ENCODE measurements at regions not wholly inside any gene's neighbourhood (a gene's known extent, or its start where the extent isn't known, plus 50 kb on each side); places are given as distances from the start of the nearest gene placed in this dataset.

DNA sequence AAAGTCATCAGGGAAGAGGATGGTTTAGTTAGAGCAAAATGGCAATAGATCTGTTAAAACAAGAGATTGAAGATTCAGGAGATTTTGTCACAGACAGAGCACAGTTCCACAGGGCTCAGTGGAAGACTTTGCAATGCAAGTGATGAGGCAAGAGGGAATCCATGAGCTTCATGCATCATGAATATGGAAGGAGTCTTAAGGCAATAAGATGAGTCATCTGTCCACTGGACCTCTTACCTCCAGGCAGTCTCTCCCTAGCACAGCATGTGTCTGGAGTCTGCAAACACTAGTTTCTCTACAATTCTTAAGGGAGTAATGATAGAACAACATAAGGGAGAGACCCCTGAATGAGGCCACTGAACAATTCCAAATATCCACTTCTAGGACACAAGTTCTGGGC, 245.7 kb downstream of the NXPE2 start:
- TF ChIP-seq POLR2AphosphoS5 (IDR thresholded peaks at IDR 0.05), result no peak
- no peak for TF ChIP-seq POLR2A (IDR thresholded peaks at IDR 0.05)

All from breast epithelium (tissue), 3 donors.